BJ (cell line): ENCODE measurements at regions not wholly inside any gene's neighbourhood (a gene's known extent, or its start where the extent isn't known, plus 50 kb on each side); places are given as distances from the start of the nearest gene placed in this dataset.

ENCODE experiments used
- CTCF ChIA-PET: fragments of 350-600 bp; formaldehyde crosslinking; extraction: SDS; loops from one replicate; lab custom pipeline; 2021; ENCODE audit warnings: antibody characterized with exemption, inconsistent platforms; lab: Yijun Ruan, JAX
- POLR2A ChIA-PET: fragments of 300-600 bp; sonication (Branson Sonifier 250); formaldehyde crosslinking; extraction: SDS; loops from one replicate; lab custom pipeline; 2021; ENCODE audit warnings: antibody characterized with exemption; lab: Charles Lee
- DNase-seq: peaks from one replicate; pipeline ENCODE4 v3.0.0-alpha.2; 2011; ENCODE audit warnings: low read depth
- H3K27me3 ChIP-seq: 2 replicates; pipeline ENCODE4 v1.6.0; 2011; ENCODE audit warnings: low read length; ENCODE audit not compliant: control insufficient read depth, insufficient read depth
- H3K36me3 ChIP-seq: 2 replicates; pipeline ENCODE4 v1.5.1; 2011; ENCODE audit warnings: low read length; ENCODE audit not compliant: control insufficient read depth, insufficient read depth
- H3K4me3 ChIP-seq: 2 replicates; pipeline ENCODE4 v1.5.1; 2011; ENCODE audit warnings: low read depth, mild to moderate bottlenecking, control low read depth, low read length
- TF ChIP-seq, protein P1 (sequence below): IDR thresholded peaks from 2 replicates; pipeline ENCODE4 v1.5.1; 2011; ENCODE audit warnings: low read depth, mild to moderate bottlenecking, control low read depth, inconsistent platforms, low read length, moderate library complexity; ENCODE audit not compliant: insufficient read depth

DNA sequence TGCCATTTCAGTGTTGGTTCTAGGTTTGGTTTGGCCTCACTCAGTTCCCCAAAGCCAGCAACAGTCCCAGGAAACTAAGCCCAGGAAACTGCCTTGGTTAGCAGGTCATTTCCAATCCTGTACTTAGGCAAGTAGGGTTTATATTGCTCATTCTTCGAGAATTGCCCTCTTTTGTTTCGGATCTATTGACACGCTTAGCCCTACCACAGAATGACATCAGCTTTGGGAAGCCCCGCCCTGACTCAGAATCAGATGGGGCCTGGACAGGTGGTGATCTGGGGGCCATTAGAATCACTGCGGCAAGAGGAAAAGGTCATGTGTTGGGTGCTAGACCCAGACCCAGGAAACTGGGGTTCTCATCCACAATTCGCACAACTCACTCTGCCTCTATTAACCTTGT, 578.2 kb downstream of the QKI start:
- H3K27me3 ChIP-seq: no peaks in the 10 kb centered on the region
- no peak overlapping the region for H3K4me3 ChIP-seq
- CTCF ChIA-PET: no interaction called here
- POLR2A ChIA-PET: no interaction called here
- TF ChIP-seq, protein P1, sequence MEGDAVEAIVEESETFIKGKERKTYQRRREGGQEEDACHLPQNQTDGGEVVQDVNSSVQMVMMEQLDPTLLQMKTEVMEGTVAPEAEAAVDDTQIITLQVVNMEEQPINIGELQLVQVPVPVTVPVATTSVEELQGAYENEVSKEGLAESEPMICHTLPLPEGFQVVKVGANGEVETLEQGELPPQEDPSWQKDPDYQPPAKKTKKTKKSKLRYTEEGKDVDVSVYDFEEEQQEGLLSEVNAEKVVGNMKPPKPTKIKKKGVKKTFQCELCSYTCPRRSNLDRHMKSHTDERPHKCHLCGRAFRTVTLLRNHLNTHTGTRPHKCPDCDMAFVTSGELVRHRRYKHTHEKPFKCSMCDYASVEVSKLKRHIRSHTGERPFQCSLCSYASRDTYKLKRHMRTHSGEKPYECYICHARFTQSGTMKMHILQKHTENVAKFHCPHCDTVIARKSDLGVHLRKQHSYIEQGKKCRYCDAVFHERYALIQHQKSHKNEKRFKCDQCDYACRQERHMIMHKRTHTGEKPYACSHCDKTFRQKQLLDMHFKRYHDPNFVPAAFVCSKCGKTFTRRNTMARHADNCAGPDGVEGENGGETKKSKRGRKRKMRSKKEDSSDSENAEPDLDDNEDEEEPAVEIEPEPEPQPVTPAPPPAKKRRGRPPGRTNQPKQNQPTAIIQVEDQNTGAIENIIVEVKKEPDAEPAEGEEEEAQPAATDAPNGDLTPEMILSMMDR: no peak
- H3K36me3 ChIP-seq: no peaks in the 10 kb centered on the region
- no peak for DNase-seq

DNA sequence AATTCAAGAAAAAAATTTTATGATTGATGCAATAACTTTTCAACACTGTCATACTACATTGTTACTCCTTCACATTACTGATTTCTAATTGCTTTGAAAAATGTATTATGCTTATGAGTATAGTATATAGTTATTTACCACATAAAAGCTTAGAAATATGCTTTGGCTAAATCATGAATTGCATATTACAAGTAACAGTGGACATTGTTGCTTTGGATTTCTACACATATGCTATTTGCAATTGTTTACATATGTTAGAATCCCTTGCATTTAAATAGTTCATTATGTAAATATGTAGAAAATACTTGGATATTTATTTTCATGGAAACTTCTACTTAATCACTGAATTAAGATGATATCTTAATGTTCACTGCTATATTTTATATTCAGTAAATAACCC, 577.5 kb downstream of the QKI start:
- ChIA-PET POLR2A (no interaction called here), CTCF (no interaction called here)
- Histone ChIP-seq H3K36me3 (no peaks in the 10 kb centered on the region), H3K4me3 (no peak overlapping the region), H3K27me3 (no peaks in the 10 kb centered on the region)
- no peak for DNase-seq
- TF ChIP-seq, protein P1: no peak

DNA sequence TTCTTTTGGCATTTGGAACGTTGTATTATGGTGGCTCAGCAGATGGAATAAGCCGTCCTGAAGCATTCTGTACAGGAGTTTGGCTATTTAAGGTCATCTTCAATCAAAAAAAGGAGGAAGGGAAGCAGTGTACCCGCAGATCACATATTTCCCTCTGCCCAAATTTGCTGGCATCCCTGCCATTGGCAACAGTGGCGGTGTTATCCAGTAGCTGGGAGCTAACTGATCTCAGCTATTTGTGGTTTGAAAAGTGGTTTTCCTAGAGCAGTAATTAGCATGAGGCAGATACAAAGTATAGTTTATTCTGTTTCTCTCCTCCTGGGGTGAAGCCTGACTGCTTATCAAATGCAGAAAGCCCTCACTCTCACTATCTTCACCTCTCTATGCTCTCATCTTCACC, 576.8 kb downstream of the QKI start:
- Histone ChIP-seq H3K4me3 (no peak overlapping the region), H3K36me3 (no peaks in the 10 kb centered on the region), H3K27me3 (no peaks in the 10 kb centered on the region)
- TF ChIP-seq, protein P1: no peak
- DNase-seq: no peak
- ChIA-PET POLR2A (no interaction called here), CTCF (no interaction called here)

DNA sequence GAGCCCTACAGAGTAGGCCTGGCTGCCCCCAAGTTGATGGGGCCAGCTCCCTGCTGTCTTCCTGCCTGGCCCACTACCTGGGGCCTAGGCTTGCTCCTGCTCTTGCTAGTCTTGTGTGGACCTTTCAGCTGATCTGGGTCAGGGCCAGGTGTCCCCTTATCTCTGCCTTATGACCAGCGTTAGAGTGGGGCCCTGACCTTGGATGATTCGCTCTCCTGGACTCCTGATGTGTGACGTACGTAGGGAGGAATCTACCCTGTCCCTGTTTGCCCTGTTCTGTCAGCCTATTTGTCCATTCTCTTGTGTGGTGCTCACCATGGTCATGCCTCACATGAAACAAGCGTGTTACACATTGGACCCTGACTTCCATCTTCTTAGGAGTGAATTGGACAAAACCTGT, 571.8 kb downstream of the QKI start:
- POLR2A ChIA-PET: no interaction called here
- TF ChIP-seq, protein P1: no peak
- H3K27me3 ChIP-seq: no peaks in the 10 kb centered on the region
- DNase-seq: no peak
- H3K4me3 ChIP-seq: no peak overlapping the region
- H3K36me3 ChIP-seq: no peaks in the 10 kb centered on the region
- CTCF ChIA-PET: no interaction called here

DNA sequence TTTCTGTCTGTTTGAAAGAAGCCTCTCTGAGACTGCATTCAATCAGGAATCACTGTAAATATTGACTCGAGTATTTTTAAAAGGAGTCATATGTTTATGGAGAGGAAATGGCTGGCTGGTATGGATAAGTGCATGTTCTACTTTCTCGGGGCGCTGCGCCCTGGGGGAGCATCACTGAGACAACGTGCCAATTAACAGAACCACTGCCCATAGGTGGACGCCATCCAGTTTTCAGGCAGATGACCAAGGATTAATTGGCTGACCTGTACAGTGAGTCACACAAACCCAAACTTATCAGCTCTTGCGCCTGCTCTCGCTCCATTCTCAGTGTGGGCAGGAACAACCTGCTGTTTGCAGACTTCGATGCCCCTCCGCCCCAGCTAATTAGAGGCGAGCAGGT, 571.2 kb downstream of the QKI start:
- DNase-seq: no peak
- ChIA-PET CTCF (no interaction called here), POLR2A (no interaction called here)
- no peaks in the 10 kb centered on the region for H3K27me3 ChIP-seq
- H3K36me3 ChIP-seq: no peaks in the 10 kb centered on the region
- H3K4me3 ChIP-seq: no peak overlapping the region
- TF ChIP-seq, protein P1: no peak
